ENCODE measurements at regions not wholly inside any gene's neighbourhood (a gene's known extent, or its start where the extent isn't known, plus 50 kb on each side); places are given as distances from the start of the nearest gene placed in this dataset.

- Histone ChIP-seq H3K27ac (ENCODE audit: low read depth in 1 of 2, low read length in 2 of 2) (no peak overlapping the region), H3K27me3 (ENCODE audit: control insufficient read depth in 4 of 4, insufficient read depth in 4 of 4, low read length in 3 of 4) (no peaks in the 10 kb centered on the region), H3K9me3 (ENCODE audit: control insufficient read depth in 4 of 4, low read length in 3 of 4) (no peaks in the 10 kb centered on the region), H3K4me1 (ENCODE audit: control insufficient read depth in 4 of 4, insufficient read depth in 4 of 4, low read length in 3 of 4) (no peaks in the 10 kb centered on the region), H3K36me3 (ENCODE audit: control insufficient read depth in 4 of 4, insufficient read depth in 3 of 4, low read depth in 1 of 4, low read length in 3 of 4) (no peaks in the 10 kb centered on the region), H3K9ac (ENCODE audit: low read depth in 1 of 2, low read length in 2 of 2) (no peak overlapping the region), H3K4me3 (ENCODE audit: low read depth in 1 of 3, low read length in 3 of 3) (no peak overlapping the region)
- WGBS: 86% methylated on average over 1 of the region's 1 CpG
- no peak for TF ChIP-seq ATF3 (IDR thresholded peaks at IDR 0.05)
- TF ChIP-seq, protein P1, sequence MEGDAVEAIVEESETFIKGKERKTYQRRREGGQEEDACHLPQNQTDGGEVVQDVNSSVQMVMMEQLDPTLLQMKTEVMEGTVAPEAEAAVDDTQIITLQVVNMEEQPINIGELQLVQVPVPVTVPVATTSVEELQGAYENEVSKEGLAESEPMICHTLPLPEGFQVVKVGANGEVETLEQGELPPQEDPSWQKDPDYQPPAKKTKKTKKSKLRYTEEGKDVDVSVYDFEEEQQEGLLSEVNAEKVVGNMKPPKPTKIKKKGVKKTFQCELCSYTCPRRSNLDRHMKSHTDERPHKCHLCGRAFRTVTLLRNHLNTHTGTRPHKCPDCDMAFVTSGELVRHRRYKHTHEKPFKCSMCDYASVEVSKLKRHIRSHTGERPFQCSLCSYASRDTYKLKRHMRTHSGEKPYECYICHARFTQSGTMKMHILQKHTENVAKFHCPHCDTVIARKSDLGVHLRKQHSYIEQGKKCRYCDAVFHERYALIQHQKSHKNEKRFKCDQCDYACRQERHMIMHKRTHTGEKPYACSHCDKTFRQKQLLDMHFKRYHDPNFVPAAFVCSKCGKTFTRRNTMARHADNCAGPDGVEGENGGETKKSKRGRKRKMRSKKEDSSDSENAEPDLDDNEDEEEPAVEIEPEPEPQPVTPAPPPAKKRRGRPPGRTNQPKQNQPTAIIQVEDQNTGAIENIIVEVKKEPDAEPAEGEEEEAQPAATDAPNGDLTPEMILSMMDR (IDR thresholded peaks at IDR 0.05; ENCODE audit: low read depth, low read length, missing input control): no peak
- no peak for TF ChIP-seq TAF1 (conservative IDR thresholded peaks at IDR 0.05)
- no peak for TF ChIP-seq GABPA (IDR thresholded peaks at IDR 0.05 in 1 of 2, conservative IDR thresholded peaks at IDR 0.05 in 1 of 2)
- no peak for TF ChIP-seq FOXA2 (IDR thresholded peaks at IDR 0.05)
- TF ChIP-seq NR2F2 (IDR thresholded peaks at IDR 0.05): no peak
- TF ChIP-seq, protein P2, sequence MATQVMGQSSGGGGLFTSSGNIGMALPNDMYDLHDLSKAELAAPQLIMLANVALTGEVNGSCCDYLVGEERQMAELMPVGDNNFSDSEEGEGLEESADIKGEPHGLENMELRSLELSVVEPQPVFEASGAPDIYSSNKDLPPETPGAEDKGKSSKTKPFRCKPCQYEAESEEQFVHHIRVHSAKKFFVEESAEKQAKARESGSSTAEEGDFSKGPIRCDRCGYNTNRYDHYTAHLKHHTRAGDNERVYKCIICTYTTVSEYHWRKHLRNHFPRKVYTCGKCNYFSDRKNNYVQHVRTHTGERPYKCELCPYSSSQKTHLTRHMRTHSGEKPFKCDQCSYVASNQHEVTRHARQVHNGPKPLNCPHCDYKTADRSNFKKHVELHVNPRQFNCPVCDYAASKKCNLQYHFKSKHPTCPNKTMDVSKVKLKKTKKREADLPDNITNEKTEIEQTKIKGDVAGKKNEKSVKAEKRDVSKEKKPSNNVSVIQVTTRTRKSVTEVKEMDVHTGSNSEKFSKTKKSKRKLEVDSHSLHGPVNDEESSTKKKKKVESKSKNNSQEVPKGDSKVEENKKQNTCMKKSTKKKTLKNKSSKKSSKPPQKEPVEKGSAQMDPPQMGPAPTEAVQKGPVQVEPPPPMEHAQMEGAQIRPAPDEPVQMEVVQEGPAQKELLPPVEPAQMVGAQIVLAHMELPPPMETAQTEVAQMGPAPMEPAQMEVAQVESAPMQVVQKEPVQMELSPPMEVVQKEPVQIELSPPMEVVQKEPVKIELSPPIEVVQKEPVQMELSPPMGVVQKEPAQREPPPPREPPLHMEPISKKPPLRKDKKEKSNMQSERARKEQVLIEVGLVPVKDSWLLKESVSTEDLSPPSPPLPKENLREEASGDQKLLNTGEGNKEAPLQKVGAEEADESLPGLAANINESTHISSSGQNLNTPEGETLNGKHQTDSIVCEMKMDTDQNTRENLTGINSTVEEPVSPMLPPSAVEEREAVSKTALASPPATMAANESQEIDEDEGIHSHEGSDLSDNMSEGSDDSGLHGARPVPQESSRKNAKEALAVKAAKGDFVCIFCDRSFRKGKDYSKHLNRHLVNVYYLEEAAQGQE (IDR thresholded peaks at IDR 0.05): no peak
- no peak for TF ChIP-seq RAD21 (IDR thresholded peaks at IDR 0.05)
- no peak for TF ChIP-seq YY1 (IDR thresholded peaks at IDR 0.05)
- TF ChIP-seq HNF4A (conservative IDR thresholded peaks at IDR 0.05): no peak
- no peak for TF ChIP-seq FOXA1 (IDR thresholded peaks at IDR 0.05)
- no peak for TF ChIP-seq JUND (IDR thresholded peaks at IDR 0.05)
- TF ChIP-seq HNF4G (IDR thresholded peaks at IDR 0.05): no peak
- TF ChIP-seq SP1 (IDR thresholded peaks at IDR 0.05): no peak
- TF ChIP-seq EGR1 (IDR thresholded peaks at IDR 0.05; ENCODE audit: low read depth in 2 of 2): no peak
- DNase-seq (ENCODE audit: low spot score): no peak
Measured at GRCh38 chr5:147145328-147145727, 89.5 kb upstream of the STK32A start.

DNA sequence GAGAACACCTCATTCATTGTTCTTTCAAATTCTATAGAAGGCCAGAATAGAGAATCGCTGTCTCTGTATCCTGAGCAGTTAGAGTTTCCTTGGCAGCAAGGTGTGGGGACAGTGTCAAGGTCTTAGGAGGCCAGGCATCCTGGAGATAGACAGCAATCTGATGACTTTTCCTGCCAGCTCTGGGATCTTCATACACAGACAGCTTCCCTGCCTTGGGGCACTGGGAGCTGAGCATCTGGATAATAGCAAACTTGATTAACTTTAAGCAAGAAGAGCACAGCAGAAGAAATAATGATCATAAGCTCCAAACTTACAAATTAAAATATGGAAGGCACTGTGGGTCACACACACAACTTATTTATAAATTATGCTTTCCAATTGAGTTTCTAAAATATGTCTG is 86.1 kb upstream of the STK32A start:
- H3K36me3 ChIP-seq (ENCODE audit: control insufficient read depth in 4 of 4, insufficient read depth in 3 of 4, low read depth in 1 of 4, low read length in 3 of 4): no peaks in the 10 kb centered on the region
- TF ChIP-seq GABPA (IDR thresholded peaks at IDR 0.05 in 1 of 2, conservative IDR thresholded peaks at IDR 0.05 in 1 of 2) (no peak), RAD21 (IDR thresholded peaks at IDR 0.05) (no peak), NR2F2 (IDR thresholded peaks at IDR 0.05) (no peak), RXRA (IDR thresholded peaks at IDR 0.05) (no peak), ATF3 (IDR thresholded peaks at IDR 0.05) (no peak), EGR1 (IDR thresholded peaks at IDR 0.05; ENCODE audit: low read depth in 2 of 2) (no peak), JUND (IDR thresholded peaks at IDR 0.05) (no peak), HNF4A (conservative IDR thresholded peaks at IDR 0.05) (no peak), MAX (IDR thresholded peaks at IDR 0.05) (no peak), FOXA1 (IDR thresholded peaks at IDR 0.05) (no peak), SP1 (IDR thresholded peaks at IDR 0.05) (no peak), HNF4G (IDR thresholded peaks at IDR 0.05) (no peak), FOXA2 (IDR thresholded peaks at IDR 0.05) (no peak)
- TF ChIP-seq, protein P2 (IDR thresholded peaks at IDR 0.05): no peak
- no peaks in the 10 kb centered on the region for H3K9me3 ChIP-seq (ENCODE audit: control insufficient read depth in 4 of 4, low read length in 3 of 4)
- H3K27me3 ChIP-seq (ENCODE audit: control insufficient read depth in 4 of 4, insufficient read depth in 4 of 4, low read length in 3 of 4): no peaks in the 10 kb centered on the region
- WGBS: 78% methylated on average over 1 of the region's 1 CpG
- H3K4me1 ChIP-seq (ENCODE audit: control insufficient read depth in 4 of 4, insufficient read depth in 4 of 4, low read length in 3 of 4): no peaks in the 10 kb centered on the region
- H3K9ac ChIP-seq (ENCODE audit: low read depth in 1 of 2, low read length in 2 of 2): no peak overlapping the region
- H3K4me3 ChIP-seq (ENCODE audit: low read depth in 1 of 3, low read length in 3 of 3): no peak overlapping the region
- H3K27ac ChIP-seq (ENCODE audit: low read depth in 1 of 2, low read length in 2 of 2): no peak overlapping the region
- no peak for DNase-seq (ENCODE audit: low spot score)
